Hematopoietic multipotent progenitor cell treated with erythropoietin and hydrocortisone succinate and interleukin-3 and kit ligand, for 15 days (in vitro differentiated cells): ENCODE measurements at regions not wholly inside any gene's neighbourhood (a gene's known extent, or its start where the extent isn't known, plus 50 kb on each side); places are given as distances from the start of the nearest gene placed in this dataset.

Experiments used
- DNase-seq: peaks from one replicate; pipeline ENCODE4 v3.0.0-alpha.2; 2015; ENCODE audit warnings: low spot score

GRCh38 chr2:129767346-129768035 is 212.0 kb upstream of the RAB6C start:
- DNase-seq = no peak

GRCh38 chr2:129768036-129768386 is 211.5 kb upstream of the RAB6C start:
- DNase-seq = no peak

GRCh38 chr2:129768485-129769184 is 210.8 kb upstream of the RAB6C start:
- no peak for DNase-seq

DNA sequence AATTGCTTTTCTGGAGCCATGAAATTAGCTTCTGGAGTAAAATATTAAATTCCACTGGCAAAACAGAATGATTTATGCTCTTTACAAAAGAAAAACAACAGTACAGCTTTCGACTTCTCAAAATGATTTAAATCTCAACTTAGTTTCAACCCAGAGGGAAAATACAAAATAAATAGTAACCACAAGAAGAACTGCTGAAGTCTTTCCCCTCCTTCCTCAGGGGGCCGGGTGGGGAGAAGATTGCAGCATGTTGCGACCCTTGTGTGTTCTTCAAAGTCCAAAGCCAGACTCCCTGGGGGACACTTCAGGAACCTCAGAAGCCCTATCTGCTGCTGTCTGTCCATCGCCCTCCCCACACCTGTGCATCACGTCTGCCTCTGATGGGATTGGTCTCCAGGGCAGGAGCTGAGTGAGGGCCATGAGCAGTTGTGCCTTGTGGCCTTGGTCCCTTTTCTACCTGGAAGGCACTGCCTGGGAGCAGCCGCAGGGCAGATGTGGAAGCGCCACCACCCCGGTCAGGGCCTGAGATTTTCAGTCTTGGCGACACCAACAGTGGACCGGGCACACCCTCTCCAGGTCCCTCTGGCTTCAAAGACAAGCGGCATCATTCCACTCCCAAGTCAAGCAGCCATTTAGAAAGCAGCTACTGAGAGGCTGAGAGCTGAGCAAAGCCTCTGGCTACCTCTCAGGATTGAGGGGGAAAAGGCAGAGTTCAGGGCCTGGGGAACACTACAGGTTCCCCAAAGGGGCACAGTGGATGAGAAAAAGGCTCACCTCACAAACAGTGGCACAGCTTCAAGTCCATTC is 210.1 kb upstream of the RAB6C start:
- no peak for DNase-seq

- DNase-seq = no peak
Observed at GRCh38 chr2:129771418-129772189, 207.9 kb upstream of the RAB6C start.

DNA sequence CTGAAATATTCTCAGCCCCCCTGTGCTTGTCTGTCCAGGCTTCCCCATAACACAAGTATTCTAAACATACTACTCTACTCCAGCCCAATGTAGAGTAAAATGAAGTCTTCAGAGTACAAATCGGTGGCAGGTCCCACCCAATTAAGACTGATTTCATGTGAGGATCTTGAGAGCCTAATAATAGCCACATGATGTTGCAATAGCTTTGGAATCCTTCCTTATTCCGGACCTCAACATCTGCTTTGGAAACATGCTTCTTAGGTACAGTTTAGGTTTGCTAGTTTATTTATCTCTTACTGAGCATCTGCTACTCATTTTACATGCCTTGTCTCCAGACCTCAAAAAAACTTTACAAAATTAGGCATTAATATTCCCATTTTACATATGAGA is 207.3 kb upstream of the RAB6C start:
- DNase-seq = no peak

GRCh38 chr2:129775952-129776653 is 203.4 kb upstream of the RAB6C start:
- no peak for DNase-seq

DNA sequence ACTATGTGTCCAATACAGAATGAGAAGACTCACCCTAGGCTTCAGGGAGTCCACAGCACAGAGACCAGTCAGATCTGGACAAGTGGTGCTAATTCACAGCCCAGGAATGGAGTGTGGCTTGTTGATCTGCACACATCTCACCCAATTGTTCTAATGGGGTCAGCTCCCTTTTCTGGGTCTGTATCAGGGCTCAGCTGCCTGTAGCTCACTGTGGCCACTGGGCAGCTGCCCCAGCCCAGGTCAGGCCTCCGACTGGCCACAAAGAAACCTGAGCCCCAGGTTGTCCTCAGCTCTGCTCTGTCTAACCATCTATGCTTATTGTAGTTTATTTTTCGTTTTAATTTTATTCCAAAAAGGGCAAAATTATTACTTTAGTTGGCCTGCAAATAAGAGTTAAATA is 202.3 kb upstream of the RAB6C start:
- DNase-seq = no peak

GRCh38 chr2:129777762-129778583 is 201.5 kb upstream of the RAB6C start:
- DNase-seq = no peak

DNA sequence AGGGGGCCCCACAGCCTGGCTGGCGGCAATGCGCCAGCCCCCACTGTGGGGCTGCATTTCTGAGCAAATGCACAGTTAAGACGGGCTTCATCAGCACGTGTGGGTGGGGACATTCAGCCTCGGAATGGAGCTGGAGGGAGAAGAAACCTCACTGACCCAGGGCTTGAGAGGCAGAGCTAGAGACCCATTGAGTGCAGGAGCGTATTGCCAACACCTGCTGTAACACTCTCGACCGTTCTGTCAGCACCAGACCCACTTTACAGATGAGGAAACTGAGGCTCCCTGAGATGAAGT is 200.9 kb upstream of the RAB6C start:
- DNase-seq = no peak

- DNase-seq = no peak
Observed at GRCh38 chr2:129779783-129780182, 199.7 kb upstream of the RAB6C start.

DNA sequence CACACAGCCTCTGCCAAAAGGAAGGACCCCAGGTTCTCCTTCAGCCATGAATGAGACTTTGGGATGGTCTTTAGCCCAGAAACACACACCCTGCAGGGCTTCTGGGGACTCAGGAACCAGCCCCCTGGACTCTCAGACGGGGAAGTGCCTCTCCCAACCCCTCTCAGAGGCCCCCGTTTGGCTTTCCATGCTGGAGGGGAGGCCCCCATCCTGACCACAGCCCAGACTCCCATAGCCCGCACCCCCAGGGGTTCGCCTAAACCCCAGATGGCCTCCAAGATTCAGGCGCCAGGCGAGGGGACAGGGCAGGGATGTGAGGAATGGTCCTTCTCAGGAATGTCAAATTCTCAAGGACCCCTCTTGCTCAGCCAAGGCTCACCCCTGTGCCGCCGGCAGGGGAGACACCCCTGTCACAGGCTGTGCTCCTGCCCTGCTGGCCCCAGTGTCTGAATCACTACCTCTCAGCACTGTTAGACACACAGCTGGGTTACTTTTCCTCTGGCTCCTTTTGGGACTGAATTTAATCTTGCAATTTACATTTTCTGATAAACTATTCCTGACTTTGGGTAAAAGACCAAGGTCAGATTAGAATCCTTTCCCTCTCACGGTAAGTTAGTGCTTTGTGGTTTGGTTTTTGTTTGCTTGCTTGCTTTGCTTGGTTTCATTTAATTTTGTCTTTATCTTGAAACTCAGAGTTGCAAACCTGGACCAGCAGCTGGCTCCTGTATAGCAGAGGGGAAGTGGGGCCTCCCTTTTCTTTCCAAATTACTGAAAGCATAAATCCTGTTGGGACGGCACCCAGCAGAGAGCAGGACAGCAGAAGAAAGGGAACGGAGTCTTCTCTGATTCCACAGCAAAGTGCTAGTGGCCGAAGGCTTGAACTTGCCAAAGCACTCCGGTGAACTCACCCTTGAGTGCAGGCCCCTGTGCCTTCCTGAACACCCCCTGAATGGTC is 198.9 kb upstream of the RAB6C start:
- no peak for DNase-seq

GRCh38 chr2:129781749-129782632 is 197.5 kb upstream of the RAB6C start:
- DNase-seq = no peak

DNA sequence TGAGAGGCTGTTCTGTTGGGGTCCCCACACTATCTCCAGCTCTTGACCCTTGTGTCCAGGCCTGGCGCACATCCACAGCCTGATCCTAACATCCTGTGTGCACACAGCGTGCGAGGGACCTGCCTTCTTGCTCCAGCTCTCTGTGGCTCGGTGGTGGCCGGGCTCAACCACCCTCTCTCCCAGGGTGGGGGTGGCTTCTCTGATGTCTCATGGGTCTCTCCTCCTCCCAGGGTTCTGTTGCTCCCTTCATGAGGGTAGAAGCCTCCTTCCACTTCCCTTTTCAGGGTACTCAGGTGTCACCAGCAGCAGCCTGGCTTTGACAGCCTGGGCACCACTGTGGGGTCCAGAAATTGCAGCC is 196.9 kb upstream of the RAB6C start:
- no peak for DNase-seq

DNA sequence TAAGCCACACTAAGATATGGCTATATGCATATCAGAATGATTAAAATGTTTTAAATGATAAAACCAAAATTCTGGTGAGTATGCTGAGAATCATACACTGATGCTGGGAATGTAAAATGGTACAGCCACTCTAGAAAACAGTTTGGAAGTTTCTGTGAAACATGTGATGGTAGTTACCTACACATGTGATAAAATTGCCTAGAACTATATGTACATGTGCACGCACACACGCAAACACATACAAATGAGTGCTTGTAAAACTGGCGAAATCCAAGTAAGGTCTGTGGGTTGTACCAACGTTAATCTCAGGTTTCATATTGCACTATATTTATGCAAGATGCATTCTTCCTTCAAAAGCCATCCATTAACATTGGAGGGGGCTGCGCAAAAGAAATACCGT is 195.0 kb upstream of the RAB6C start:
- no peak for DNase-seq

GRCh38 chr2:129791712-129792111 is 187.8 kb upstream of the RAB6C start:
- DNase-seq = no peak

DNA sequence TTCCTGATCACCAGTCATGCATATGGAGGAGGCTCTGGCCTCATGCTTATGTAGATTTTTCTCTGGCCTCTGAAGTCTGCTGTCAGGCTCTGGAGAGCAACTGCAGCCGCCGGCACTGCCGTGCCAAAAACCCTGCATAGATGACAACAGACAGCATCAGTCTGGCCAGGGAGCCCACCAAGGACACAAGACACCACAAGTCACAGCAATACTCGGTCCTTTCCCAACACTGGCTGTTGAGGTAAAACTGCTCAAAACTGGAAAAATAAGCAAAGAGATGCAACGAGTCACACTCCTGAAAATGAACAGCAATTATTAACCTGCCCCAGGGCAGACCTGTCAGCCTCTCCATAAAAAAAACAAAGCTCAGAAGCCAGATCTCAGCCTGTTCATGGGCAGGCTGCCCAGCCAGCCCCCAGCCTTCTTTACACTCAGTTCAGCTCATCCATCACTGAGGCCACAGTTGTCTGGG is 186.0 kb upstream of the RAB6C start:
- no peak for DNase-seq

DNA sequence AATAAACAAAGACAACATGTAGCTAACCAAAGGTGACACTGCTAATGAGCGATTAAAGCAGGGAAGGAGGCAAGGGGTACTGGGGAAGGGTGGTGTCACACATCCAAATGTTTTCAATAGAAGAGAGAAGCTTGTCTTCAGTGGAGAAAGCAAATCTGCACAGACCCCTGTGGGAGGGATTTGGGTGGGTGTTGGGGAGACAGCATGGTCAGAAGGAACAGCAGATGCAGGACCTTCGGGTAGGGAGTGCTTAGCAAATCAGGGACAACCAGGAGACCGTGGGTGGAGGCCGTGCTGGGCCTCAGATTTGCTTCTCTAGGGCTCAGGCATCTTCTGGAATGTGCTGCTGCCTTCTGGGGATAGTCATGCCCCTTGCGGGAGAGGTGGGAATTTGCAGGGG is 185.3 kb upstream of the RAB6C start:
- no peak for DNase-seq

- DNase-seq = no peak
Observed at GRCh38 chr2:129794540-129794939, 184.9 kb upstream of the RAB6C start.
